Smooth muscle cell (in vitro differentiated cells): ENCODE measurements at regions not wholly inside any gene's neighbourhood (a gene's known extent, or its start where the extent isn't known, plus 50 kb on each side); places are given as distances from the start of the nearest gene placed in this dataset.
A peak's percentile ranks its signal among the peaks of the same experiment; 100 is the strongest.

Source experiments
- DNase-seq: peaks from one replicate; lab custom pipeline; 2025; ENCODE audit not compliant: unreplicated experiment; lab: John Stamatoyannopoulos, UW
- H2AFZ ChIP-seq: fragments of 200-600 bp; sonication (generic); 2 replicates; pipeline ENCODE4 v1.6.0; 2016; ENCODE audit warnings: antibody characterized with exemption, low read depth, mild to moderate bottlenecking
- H3F3A ChIP-seq: fragments of 200-600 bp; sonication (generic); 2 replicates; pipeline ENCODE4 v1.6.0; 2017; ENCODE audit warnings: antibody characterized with exemption, low read depth
- H3K27ac ChIP-seq: fragments of 200-600 bp; sonication (generic); 2 replicates; pipeline ENCODE4 v1.5.1; 2016; ENCODE audit warnings: low read depth, mild to moderate bottlenecking
- H3K27me3 ChIP-seq: fragments of 200-600 bp; sonication (generic); 2 replicates; pipeline ENCODE4 v1.6.1; 2016; ENCODE audit warnings: low read depth, mild to moderate bottlenecking
- H3K36me3 ChIP-seq: fragments of 200-600 bp; sonication (generic); 2 replicates; pipeline ENCODE4 v1.5.1; 2016; ENCODE audit warnings: low read depth
- H3K4me1 ChIP-seq: fragments of 200-600 bp; sonication (generic); 2 replicates; pipeline ENCODE4 v1.5.1; 2016; ENCODE audit warnings: low read depth
- H3K4me2 ChIP-seq: fragments of 200-600 bp; sonication (generic); 2 replicates; pipeline ENCODE4 v1.6.0; 2016; ENCODE audit warnings: mild to moderate bottlenecking
- H3K4me3 ChIP-seq: fragments of 200-600 bp; sonication (generic); 2 replicates; pipeline ENCODE4 v1.5.1; 2016; ENCODE audit warnings: mild to moderate bottlenecking
- H3K79me2 ChIP-seq: fragments of 200-600 bp; sonication (generic); 2 replicates; pipeline ENCODE4 v1.6.0; 2016; ENCODE audit warnings: low read depth, mild to moderate bottlenecking
- H3K9ac ChIP-seq: fragments of 200-600 bp; sonication (generic); 2 replicates; pipeline ENCODE4 v1.6.0; 2016; ENCODE audit warnings: low read depth
- H3K9me3 ChIP-seq: fragments of 200-600 bp; sonication (generic); replicated peaks from 2 replicates; pipeline ENCODE4 v1.5.1; 2016; ENCODE audit warnings: low read depth
- H4K20me1 ChIP-seq: fragments of 200-600 bp; sonication (generic); 2 replicates; pipeline ENCODE4 v1.6.0; 2016; ENCODE audit warnings: low read depth
- CTCF ChIP-seq: fragments of 200-600 bp; sonication (generic); IDR thresholded peaks from 2 replicates; pipeline ENCODE4 v1.5.1; 2017; ENCODE audit warnings: borderline replicate concordance, mild to moderate bottlenecking, antibody characterized with exemption; ENCODE audit not compliant: insufficient read depth, poor library complexity, severe bottlenecking
- WGBS: methylation state at CpG from one replicate; pipeline ENCODE4 v1.1.7; 2016; ENCODE audit warnings: low lambda C conversion rate; 5-methylcytosine and 5-hydroxymethylcytosine counted together

- Histone ChIP-seq H3F3A (no peaks in the 10 kb centered on the region), H3K4me3 (no peak overlapping the region), H3K27ac (no peak overlapping the region), H3K4me2 (no peak overlapping the region), H3K36me3 (no peaks in the 10 kb centered on the region), H3K27me3 (no peaks in the 10 kb centered on the region), H3K9me3 (no peaks in the 10 kb centered on the region), H2AFZ (no peak overlapping the region), H3K79me2 (no peaks in the 10 kb centered on the region), H3K4me1 (no peaks in the 10 kb centered on the region), H3K9ac (no peak overlapping the region), H4K20me1 (no peaks in the 10 kb centered on the region)
- TF ChIP-seq CTCF, result no peak
- WGBS, result 57% methylated on average over 1 of the region's 1 CpG
- no peak for DNase-seq
Measured at GRCh38 chr12:85440271-85440670, 160.3 kb downstream of the ALX1 start.

GRCh38 chr12:85441025-85441424 lies 161.0 kb downstream of the ALX1 start:
- Histone ChIP-seq H3K36me3 (no peaks in the 10 kb centered on the region), H3K4me2 (no peak overlapping the region), H2AFZ (no peak overlapping the region), H3K27ac (no peak overlapping the region), H3F3A (no peaks in the 10 kb centered on the region), H3K27me3 (no peaks in the 10 kb centered on the region), H3K9ac (no peak overlapping the region), H3K9me3 (no peaks in the 10 kb centered on the region), H3K79me2 (no peaks in the 10 kb centered on the region), H4K20me1 (no peaks in the 10 kb centered on the region), H3K4me3 (no peak overlapping the region), H3K4me1 (no peaks in the 10 kb centered on the region)
- 76% methylated on average over 3 of the region's 3 CpGs for WGBS
- no peak for DNase-seq
- TF ChIP-seq CTCF, result no peak

GRCh38 chr12:85441741-85442140 lies 161.7 kb downstream of the ALX1 start:
- DNase-seq, result no peak
- TF ChIP-seq CTCF, result peak; percentile 20
- no peak overlapping the region for H3K4me3 ChIP-seq
- H2AFZ ChIP-seq, result no peak overlapping the region
- H3K27me3 ChIP-seq, result no peaks in the 10 kb centered on the region
- H3K9ac ChIP-seq, result no peak overlapping the region
- no peak overlapping the region for H3K4me2 ChIP-seq
- no peaks in the 10 kb centered on the region for H3K4me1 ChIP-seq
- no peaks in the 10 kb centered on the region for H3K79me2 ChIP-seq
- H3F3A ChIP-seq, result no peaks in the 10 kb centered on the region
- H3K36me3 ChIP-seq, result no peaks in the 10 kb centered on the region
- no peak overlapping the region for H3K27ac ChIP-seq
- no peaks in the 10 kb centered on the region for H4K20me1 ChIP-seq
- WGBS, result 84% methylated on average over 1 of the region's 1 CpG
- no peaks in the 10 kb centered on the region for H3K9me3 ChIP-seq

- Histone ChIP-seq H3K27ac (no peak overlapping the region), H3K4me3 (no peak overlapping the region), H3K4me2 (no peak overlapping the region), H3K36me3 (no peaks in the 10 kb centered on the region), H2AFZ (no peak overlapping the region), H4K20me1 (no peaks in the 10 kb centered on the region), H3F3A (no peaks in the 10 kb centered on the region), H3K4me1 (no peaks in the 10 kb centered on the region), H3K27me3 (no peaks in the 10 kb centered on the region), H3K9ac (no peak overlapping the region), H3K79me2 (no peaks in the 10 kb centered on the region), H3K9me3 (no peaks in the 10 kb centered on the region)
- no peak for TF ChIP-seq CTCF
- 72% methylated on average over 6 of the region's 6 CpGs for WGBS
- DNase-seq, result no peak
Measured at GRCh38 chr12:85445060-85445938, 165.3 kb downstream of the ALX1 start.
